GM06990 (cell line): ENCODE measurements at regions not wholly inside any gene's neighbourhood (a gene's known extent, or its start where the extent isn't known, plus 50 kb on each side); places are given as distances from the start of the nearest gene placed in this dataset.

Source experiments
- DNase-seq: peaks from one replicate; pipeline ENCODE4 v3.0.0-alpha.2; 2011; ENCODE audit not compliant: insufficient read length; ENCODE audit errors: extremely low read depth
- H3K27me3 ChIP-seq: replicated peaks from 2 replicates; pipeline ENCODE4 v1.6.0; 2011; ENCODE audit warnings: low read length; ENCODE audit not compliant: control insufficient read depth, insufficient read depth
- H3K36me3 ChIP-seq: 2 replicates; pipeline ENCODE4 v1.5.1; 2011; ENCODE audit warnings: low read length; ENCODE audit not compliant: control insufficient read depth, insufficient read depth
- H3K4me3 ChIP-seq: replicated peaks from 2 replicates; pipeline ENCODE4 v1.5.1; 2011; ENCODE audit warnings: low read depth, mild to moderate bottlenecking, control low read depth, low read length
- CTCF ChIP-seq: IDR thresholded peaks from 2 replicates; pipeline ENCODE4 v1.5.1; 2011; ENCODE audit warnings: low read length, control low read depth, mild to moderate bottlenecking, inconsistent platforms; ENCODE audit not compliant: insufficient read depth, poor library complexity, severe bottlenecking

DNA sequence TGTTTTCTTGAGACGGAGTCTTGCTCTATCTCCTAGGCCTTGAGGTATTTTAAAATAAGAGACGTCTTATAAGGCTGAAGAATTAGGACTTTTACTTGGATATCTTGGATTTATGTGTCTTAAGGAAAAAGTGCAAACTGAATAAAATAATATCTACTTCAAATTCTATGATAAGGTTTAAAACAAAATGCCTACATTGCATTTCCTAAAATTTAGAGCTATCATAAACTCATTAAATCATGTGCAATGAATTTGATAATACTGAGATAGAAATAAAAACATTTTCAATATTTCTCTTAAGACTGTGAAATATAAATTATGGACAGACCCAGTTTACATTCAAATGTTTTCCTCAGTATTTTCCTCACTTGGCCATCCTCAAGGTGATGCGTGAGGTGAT is 729.5 kb upstream of the LMO3 start:
- TF ChIP-seq CTCF, result no peak
- H3K27me3 ChIP-seq, result no peaks in the 10 kb centered on the region
- no peaks in the 10 kb centered on the region for H3K36me3 ChIP-seq
- no peak overlapping the region for H3K4me3 ChIP-seq
- no peak for DNase-seq

DNA sequence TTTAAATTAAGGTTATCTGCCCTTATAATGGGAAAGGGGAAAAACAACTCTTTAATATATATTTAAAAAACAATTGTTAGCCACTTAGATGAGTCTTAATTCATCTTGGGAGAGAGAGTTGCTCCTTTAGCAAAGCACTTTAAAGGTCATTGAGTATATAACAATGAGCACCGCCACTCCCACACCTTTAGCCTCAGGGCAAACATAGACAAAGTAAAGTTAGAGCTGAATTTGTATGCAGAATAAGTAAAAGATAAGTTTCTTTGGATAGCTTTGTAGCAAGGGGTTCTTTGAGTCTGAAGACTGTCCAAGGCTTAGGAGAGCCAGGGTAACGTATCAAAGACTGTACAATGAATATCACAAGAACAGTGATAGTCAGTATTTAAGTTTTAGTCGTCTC is 728.8 kb upstream of the LMO3 start:
- DNase-seq, result no peak
- H3K27me3 ChIP-seq, result no peaks in the 10 kb centered on the region
- no peak overlapping the region for H3K4me3 ChIP-seq
- TF ChIP-seq CTCF, result no peak
- no peaks in the 10 kb centered on the region for H3K36me3 ChIP-seq

DNA sequence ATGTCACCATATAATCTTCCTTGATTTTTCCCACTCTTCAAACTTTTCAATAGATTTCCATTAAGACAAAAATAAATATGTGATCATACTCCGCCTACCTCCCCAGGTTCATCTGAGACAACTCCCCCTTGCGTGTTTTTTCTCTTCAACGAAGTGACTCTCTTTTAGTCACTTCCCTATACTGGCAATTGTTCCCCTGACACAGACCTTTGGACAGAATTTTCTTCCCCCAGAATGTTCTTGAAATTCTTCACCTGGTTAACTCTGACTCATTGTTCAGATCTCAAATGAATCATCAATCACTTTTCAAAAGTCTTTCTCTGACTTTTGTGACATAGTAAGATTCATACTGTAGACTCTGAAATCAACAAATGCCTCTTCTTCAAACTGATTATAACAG is 727.3 kb upstream of the LMO3 start:
- no peak for TF ChIP-seq CTCF
- H3K4me3 ChIP-seq, result no peak overlapping the region
- no peak for DNase-seq
- no peaks in the 10 kb centered on the region for H3K36me3 ChIP-seq
- no peaks in the 10 kb centered on the region for H3K27me3 ChIP-seq

GRCh38 chr12:17326649-17327048 is 720.7 kb upstream of the LMO3 start:
- no peak for TF ChIP-seq CTCF
- no peaks in the 10 kb centered on the region for H3K36me3 ChIP-seq
- no peak overlapping the region for H3K4me3 ChIP-seq
- H3K27me3 ChIP-seq, result no peaks in the 10 kb centered on the region
- no peak for DNase-seq

- Histone ChIP-seq H3K4me3 (no peak overlapping the region), H3K27me3 (no peaks in the 10 kb centered on the region), H3K36me3 (no peaks in the 10 kb centered on the region)
- DNase-seq, result no peak
- TF ChIP-seq CTCF, result no peak
Observed at GRCh38 chr12:17322090-17322489, 716.1 kb upstream of the LMO3 start.

DNA sequence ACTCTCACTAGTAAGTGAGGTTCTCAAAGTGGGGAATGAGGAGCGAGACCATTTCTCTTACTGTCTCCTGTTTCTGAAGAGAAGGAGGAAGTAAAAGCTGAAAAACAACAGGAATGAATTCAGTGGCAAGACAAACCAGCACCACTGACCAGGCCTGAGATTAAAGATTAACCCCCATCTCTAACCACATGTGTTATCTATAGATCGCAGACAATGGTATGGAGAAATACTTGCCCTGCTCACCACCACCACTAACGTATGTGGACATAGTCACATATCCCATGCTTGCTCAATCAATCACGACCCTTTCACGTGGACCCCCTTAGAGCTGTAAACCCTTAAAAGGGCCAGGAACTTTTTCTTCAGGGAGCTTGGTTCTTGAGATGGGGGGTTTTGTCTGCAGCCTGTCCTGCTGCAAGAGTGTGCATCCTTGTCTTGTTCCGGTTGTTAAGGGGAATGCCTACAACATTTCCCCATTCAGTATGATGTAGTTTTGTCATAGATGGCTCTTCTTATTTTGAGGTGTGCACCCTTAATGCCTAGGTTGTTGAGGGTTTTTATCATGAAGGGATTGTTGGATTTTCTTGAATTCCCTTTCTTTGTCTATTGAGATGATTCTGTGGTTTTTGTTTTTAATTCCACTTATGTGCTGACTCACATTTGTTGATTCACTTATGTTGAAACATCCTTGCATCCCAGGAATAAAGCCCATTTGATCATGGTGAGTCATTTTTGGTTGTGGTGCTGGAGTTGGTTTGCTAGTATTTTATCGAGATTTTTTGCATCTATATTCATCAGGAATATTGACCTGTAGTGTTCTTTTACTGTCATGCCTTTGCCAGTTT is 698.8 kb upstream of the LMO3 start:
- H3K36me3 ChIP-seq, result no peaks in the 10 kb centered on the region
- H3K27me3 ChIP-seq, result no peaks in the 10 kb centered on the region
- no peak overlapping the region for H3K4me3 ChIP-seq
- DNase-seq, result no peak
- TF ChIP-seq CTCF, result no peak
